ENCODE measurements at regions not wholly inside any gene's neighbourhood (a gene's known extent, or its start where the extent isn't known, plus 50 kb on each side); places are given as distances from the start of the nearest gene placed in this dataset.

DNA sequence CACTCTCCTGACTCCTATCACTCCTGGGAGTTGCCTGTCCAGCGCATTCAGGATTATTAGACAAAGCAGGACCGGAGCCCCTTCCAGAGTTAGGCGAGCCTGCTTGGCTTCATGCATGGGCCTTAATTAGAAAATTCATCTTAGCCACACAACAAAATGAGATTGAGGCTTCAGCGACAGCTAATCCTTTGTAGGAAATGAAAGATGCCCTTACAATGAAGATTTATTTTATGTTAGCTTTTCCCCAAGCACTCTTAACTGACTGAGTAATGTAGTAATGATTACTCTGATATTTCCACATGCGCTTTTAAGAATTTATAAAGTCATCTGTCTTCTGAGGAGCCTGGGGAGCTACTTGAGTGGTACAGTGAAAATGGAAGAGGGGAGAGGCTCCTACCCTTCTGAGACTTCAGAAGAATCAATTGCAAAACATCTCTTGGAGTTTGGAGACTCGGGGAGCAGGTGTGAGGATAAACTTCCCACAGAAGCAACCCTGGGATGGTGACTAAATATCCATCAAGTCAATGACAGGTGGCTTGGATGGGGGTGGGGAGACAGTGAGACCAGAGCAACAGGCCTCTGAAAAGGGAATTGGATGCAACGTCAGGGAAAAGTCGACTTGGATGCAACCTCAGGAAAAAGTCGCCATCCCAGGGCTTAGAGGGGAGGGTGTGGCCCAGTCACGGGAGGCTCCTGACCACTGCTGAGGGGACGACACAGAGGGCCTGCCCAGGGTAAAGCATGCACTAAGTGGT is 434.5 kb upstream of the B3GAT1 start:
- no peak for TF ChIP-seq ZNF780A (CRISPR knock-in tag; IDR thresholded peaks at IDR 0.05)
- TF ChIP-seq POLR2AphosphoS5 (IDR thresholded peaks at IDR 0.05; ENCODE audit: low read depth, low read length) = no peak
